ENCODE measurements at regions not wholly inside any gene's neighbourhood (a gene's known extent, or its start where the extent isn't known, plus 50 kb on each side); places are given as distances from the start of the nearest gene placed in this dataset.

DNA sequence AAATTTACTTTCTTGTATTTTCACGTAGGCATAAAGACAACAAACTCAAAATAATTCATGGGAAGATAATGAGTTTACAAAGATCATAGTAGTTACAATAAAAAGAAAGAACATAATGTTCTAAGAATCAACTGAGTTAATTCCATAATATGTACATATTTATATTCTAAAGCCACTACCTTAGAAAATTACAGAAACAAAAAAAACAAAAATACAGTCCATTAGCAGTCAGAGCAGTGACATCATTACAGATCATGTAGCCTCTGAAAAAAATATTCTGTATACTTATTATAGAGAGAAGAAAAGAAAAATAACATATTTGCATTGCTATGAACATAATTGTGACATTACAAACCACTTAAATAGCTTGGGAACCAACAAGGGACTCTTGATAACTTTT lies 360.1 kb upstream of the RGS18 start (continued):
- TF ChIP-seq, protein P1, sequence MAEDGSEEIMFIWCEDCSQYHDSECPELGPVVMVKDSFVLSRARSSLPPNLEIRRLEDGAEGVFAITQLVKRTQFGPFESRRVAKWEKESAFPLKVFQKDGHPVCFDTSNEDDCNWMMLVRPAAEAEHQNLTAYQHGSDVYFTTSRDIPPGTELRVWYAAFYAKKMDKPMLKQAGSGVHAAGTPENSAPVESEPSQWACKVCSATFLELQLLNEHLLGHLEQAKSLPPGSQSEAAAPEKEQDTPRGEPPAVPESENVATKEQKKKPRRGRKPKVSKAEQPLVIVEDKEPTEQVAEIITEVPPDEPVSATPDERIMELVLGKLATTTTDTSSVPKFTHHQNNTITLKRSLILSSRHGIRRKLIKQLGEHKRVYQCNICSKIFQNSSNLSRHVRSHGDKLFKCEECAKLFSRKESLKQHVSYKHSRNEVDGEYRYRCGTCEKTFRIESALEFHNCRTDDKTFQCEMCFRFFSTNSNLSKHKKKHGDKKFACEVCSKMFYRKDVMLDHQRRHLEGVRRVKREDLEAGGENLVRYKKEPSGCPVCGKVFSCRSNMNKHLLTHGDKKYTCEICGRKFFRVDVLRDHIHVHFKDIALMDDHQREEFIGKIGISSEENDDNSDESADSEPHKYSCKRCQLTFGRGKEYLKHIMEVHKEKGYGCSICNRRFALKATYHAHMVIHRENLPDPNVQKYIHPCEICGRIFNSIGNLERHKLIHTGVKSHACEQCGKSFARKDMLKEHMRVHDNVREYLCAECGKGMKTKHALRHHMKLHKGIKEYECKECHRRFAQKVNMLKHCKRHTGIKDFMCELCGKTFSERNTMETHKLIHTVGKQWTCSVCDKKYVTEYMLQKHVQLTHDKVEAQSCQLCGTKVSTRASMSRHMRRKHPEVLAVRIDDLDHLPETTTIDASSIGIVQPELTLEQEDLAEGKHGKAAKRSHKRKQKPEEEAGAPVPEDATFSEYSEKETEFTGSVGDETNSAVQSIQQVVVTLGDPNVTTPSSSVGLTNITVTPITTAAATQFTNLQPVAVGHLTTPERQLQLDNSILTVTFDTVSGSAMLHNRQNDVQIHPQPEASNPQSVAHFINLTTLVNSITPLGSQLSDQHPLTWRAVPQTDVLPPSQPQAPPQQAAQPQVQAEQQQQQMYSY (CRISPR knock-in tag; IDR thresholded peaks at IDR 0.05), result no peak
- TF ChIP-seq KLF5 (IDR thresholded peaks at IDR 0.05; ENCODE audit: partially characterized antibody), result no peak
- TF ChIP-seq, protein P2, sequence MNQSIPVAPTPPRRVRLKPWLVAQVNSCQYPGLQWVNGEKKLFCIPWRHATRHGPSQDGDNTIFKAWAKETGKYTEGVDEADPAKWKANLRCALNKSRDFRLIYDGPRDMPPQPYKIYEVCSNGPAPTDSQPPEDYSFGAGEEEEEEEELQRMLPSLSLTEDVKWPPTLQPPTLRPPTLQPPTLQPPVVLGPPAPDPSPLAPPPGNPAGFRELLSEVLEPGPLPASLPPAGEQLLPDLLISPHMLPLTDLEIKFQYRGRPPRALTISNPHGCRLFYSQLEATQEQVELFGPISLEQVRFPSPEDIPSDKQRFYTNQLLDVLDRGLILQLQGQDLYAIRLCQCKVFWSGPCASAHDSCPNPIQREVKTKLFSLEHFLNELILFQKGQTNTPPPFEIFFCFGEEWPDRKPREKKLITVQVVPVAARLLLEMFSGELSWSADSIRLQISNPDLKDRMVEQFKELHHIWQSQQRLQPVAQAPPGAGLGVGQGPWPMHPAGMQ (IDR thresholded peaks at IDR 0.05; ENCODE audit: borderline replicate concordance), result no peak

GRCh38 chr1:191804311-191804710 lies 354.0 kb upstream of the RGS18 start:
- H3K4me3 ChIP-seq, result no peak overlapping the region
- intact Hi-C loops (cut with micrococcal nuclease; ENCODE audit: unreplicated experiment), result no loop called here
- H3K36me3 ChIP-seq (ENCODE audit: control insufficient read depth in 2 of 2, insufficient read depth in 2 of 2, low read length in 1 of 2), result no peaks in the 10 kb centered on the region
- no peaks in the 10 kb centered on the region for H3K27me3 ChIP-seq (replicated peaks in 1 of 2; ENCODE audit: control insufficient read depth in 2 of 2, insufficient read depth in 2 of 2, low read length in 1 of 2)
- WGBS (ENCODE audit: insufficient coverage, insufficient replicate concordance, low lambda C conversion rate, missing lambda C conversion rate), result 7% methylated on average over 3 of the region's 3 CpGs
- H3K4me1 ChIP-seq (ENCODE audit: control insufficient read depth, insufficient read depth, low read length), result no peaks in the 10 kb centered on the region
- ChIA-PET RAD21 (ENCODE audit: unreplicated experiment) (no interaction called here), CTCF (no interaction called here), POLR2A (no interaction called here), SMC1A (ENCODE audit: uncharacterized antibody, unreplicated experiment) (no interaction called here)
- BruUV-seq (replicated peaks), result no TSS peak
- H4K20me1 ChIP-seq (ENCODE audit: control insufficient read depth, insufficient read depth), result no peaks in the 10 kb centered on the region
- no peaks in the 10 kb centered on the region for H3K9me3 ChIP-seq (replicated peaks; ENCODE audit: control insufficient read depth, insufficient read depth, low read length)
- no peak overlapping the region for H3K4me2 ChIP-seq (ENCODE audit: control insufficient read depth, insufficient read depth)
- in situ Hi-C loops (cut with MboI), result no loop called here
- no peak overlapping the region for H3K9ac ChIP-seq (ENCODE audit: control insufficient read depth, insufficient read depth, low read length)
- FAIRE-seq (no peak), ATAC-seq (no peak), DNase-seq (ENCODE audit: low read depth, low spot score) (no peak)
- no peaks in the 10 kb centered on the region for H3K79me2 ChIP-seq (ENCODE audit: control insufficient read depth, insufficient read depth, low read length)
- no peak overlapping the region for H3K27ac ChIP-seq (ENCODE audit: control insufficient read depth, insufficient read depth)
- H2AFZ ChIP-seq (ENCODE audit: control insufficient read depth, low read depth, low read length), result no peak overlapping the region
- TF ChIP-seq NBN (IDR thresholded peaks at IDR 0.05) (no peak), HDAC6 (IDR thresholded peaks at IDR 0.05; ENCODE audit: unreplicated experiment) (no peak), ELK1 (IDR thresholded peaks at IDR 0.05; ENCODE audit: low read depth, low read length) (no peak), ZNF622 (IDR thresholded peaks at IDR 0.05) (no peak), GATAD2B (conservative IDR thresholded peaks at IDR 0.05; ENCODE audit: low read depth) (no peak), ESRRA (IDR thresholded peaks at IDR 0.05; ENCODE audit: low read length) (no peak), STAT3 (IDR thresholded peaks at IDR 0.05; ENCODE audit: low read depth, low read length) (no peak), RBBP5 (conservative IDR thresholded peaks at IDR 0.05) (no peak), MTA2 (IDR thresholded peaks at IDR 0.05; ENCODE audit: low read depth) (no peak), LARP7 (IDR thresholded peaks at IDR 0.05) (no peak)
- TF ChIP-seq, protein P3, sequence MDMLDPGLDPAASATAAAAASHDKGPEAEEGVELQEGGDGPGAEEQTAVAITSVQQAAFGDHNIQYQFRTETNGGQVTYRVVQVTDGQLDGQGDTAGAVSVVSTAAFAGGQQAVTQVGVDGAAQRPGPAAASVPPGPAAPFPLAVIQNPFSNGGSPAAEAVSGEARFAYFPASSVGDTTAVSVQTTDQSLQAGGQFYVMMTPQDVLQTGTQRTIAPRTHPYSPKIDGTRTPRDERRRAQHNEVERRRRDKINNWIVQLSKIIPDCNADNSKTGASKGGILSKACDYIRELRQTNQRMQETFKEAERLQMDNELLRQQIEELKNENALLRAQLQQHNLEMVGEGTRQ (IDR thresholded peaks at IDR 0.05; ENCODE audit: borderline replicate concordance, low read depth, low read length), result no peak
- TF ChIP-seq, protein P4, sequence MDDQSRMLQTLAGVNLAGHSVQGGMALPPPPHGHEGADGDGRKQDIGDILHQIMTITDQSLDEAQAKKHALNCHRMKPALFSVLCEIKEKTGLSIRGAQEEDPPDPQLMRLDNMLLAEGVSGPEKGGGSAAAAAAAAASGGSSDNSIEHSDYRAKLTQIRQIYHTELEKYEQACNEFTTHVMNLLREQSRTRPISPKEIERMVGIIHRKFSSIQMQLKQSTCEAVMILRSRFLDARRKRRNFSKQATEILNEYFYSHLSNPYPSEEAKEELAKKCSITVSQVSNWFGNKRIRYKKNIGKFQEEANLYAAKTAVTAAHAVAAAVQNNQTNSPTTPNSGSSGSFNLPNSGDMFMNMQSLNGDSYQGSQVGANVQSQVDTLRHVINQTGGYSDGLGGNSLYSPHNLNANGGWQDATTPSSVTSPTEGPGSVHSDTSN (IDR thresholded peaks at IDR 0.05; ENCODE audit: insufficient replicate concordance, low read depth, low read length), result no peak

Data from GM12878 (cell line).